Epidermal melanocyte (primary cell): ENCODE measurements at regions not wholly inside any gene's neighbourhood (a gene's known extent, or its start where the extent isn't known, plus 50 kb on each side); places are given as distances from the start of the nearest gene placed in this dataset.
A peak's percentile ranks its signal among the peaks of the same experiment; 100 is the strongest.
"Not testable (repeated sequence)": the region's sequence is repeated elsewhere in the genome, so short reads cannot be mapped to it uniquely, and the experiment has no call there.

Source experiments
- DNase-seq: peaks from one replicate; pipeline ENCODE4 v3.0.0; 2011; ENCODE audit warnings: low spot score; ENCODE audit not compliant: insufficient read length

DNA sequence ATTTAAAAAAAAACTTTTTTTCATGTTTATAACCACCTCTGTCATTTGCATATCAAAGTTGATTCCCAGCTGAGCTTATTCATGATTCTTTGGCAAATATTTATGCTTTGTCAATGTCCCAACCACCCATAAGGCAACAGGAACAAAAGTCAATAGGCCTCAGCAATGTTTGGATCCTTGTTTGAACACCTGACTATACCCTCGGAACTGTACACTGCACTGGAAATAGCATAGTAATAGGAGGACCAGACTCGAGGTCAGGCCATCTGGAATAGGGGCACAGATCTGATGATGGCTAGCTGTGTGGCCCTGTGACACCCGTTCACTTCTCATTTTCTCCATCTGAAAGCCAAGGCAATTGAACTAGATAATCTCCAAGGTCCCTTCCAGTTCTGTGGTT lies 301.7 kb upstream of the ATP11B start:
- DNase-seq: no peak

DNA sequence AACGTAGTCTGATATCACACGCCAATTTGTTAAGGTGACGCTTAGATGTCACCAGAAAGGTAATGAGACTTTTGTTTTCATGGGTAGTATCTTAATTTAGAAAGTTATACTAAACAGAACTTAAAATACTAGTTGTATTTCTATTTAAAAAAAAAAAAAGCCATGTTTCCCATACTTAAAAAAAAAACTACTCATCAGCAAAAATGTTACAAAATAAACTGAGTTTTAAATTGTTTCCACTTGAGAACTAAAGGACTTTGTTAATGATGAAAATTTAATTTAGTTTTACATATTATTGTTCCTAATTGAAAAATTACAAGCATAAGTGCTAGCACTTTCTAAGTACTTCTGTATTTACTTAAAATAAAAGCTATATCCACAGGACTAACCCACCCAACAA lies 300.8 kb upstream of the ATP11B start:
- no peak for DNase-seq

- no peak for DNase-seq
Observed at GRCh38 chr3:182500289-182500688, 293.0 kb upstream of the ATP11B start.

DNA sequence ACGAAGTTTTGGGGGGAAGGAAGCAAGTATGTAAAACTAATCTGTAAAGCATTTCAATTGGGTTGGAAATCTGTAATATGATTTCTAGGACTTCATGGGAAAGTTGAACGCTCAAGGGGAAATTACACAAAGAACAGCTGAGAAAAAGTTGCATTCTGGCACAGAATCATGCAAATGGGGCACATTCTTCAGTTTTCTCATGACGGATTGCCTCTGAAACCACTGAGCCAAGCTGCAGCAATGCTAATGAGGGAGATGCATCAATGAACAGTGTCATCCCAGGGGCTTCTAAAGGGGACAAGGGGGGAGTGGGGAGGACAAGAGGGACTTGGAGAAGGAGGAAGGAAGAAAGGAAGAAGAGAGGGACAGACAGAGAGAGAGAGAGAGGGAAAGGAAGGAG lies 291.4 kb upstream of the ATP11B start:
- DNase-seq: no peak

GRCh38 chr3:182503401-182503800 lies 289.9 kb upstream of the ATP11B start:
- DNase-seq: no peak

DNA sequence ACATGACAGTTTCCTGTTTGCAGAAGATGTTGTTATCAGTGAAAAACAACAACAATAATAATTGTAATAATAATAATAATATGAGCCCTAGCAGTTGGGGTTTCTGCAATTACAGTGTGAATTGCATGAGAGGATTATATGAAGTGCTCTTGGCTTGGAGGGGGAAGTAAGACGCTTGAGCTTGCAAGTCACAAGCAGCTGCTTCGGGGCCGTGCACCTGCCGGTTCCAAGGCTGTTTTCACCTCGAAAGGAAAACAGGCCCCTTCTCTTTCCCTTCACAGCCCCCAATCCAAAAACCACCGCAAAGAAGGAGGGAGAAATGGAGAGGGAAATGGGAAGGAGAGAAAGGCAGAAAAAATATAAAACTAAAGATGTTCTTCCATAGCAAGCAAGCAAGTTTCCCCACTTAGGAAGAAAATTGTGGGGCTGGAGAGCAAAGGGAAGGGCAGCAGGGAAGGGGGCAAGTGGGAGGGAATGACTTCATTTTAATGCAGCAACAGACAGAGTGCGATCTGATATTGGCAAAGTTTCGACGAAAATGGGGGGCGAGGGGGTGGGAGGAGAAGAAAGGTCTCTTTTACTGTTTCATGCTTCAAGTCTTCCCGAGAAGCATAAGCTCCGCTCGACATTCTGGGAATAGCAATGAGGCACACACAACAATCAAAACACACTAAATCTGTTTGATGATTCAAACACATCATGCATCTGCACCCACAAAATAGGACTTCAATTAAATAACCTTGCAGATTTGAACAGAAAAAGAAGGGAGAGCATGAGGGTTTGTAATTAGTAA lies 284.2 kb upstream of the ATP11B start:
- DNase-seq: no peak

- DNase-seq: no peak
Observed at GRCh38 chr3:182509844-182510460, 283.4 kb upstream of the ATP11B start.

DNA sequence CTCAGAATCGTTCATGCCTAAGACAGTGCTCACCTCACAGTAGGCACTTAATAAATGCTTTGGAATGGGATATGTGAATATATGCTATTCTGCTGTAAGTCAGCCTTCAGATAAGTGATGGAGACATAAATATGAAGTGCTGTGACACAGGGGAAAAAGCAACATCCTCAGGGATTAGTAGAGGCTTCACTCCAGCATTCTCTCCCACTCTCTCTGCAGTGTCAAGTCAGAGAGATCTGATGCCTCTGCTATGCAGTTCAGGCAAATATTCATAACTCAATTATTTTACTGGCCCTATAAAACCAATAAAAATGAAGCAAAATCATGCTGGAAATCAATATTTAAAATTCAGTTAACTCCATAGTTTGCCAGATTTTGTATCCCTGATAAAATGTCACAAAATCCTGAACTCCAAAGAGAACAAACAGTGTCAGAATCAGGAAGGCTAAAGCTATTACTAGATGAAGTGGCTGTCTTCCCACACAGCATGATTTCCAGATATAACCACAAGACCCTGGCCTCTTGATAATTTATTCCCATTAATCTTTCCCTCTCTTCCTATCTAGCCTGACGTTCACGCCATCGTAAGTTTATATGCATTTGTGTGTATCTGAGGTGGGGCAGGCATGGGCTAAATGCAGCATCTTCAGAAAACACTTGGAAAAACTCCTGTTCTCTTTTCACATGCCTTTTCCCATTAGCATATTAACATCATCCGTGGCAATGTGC lies 278.9 kb upstream of the ATP11B start:
- DNase-seq: no peak

- DNase-seq: no peak
Observed at GRCh38 chr3:182516597-182517336, 276.5 kb upstream of the ATP11B start.

GRCh38 chr3:182519569-182519968 lies 273.7 kb upstream of the ATP11B start:
- no peak for DNase-seq

DNA sequence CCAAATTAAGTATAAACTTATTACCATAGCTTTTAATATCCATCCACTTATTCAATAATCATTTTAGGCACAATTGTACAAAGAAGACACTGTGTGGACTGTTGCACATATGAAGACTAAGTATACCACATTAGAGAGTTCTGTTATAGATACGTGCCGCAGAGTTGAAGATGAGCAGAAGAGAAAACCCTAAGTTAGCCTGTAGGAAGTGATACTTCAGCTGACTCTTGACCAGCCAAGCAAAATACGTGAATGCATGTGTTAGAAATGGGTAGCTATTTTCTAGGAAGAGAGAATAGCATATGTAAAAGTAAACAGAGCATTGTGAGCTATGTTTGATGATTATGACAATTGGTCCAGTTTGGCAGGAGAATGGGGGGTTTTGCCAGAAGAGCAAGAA lies 272.0 kb upstream of the ATP11B start:
- DNase-seq: no peak

DNA sequence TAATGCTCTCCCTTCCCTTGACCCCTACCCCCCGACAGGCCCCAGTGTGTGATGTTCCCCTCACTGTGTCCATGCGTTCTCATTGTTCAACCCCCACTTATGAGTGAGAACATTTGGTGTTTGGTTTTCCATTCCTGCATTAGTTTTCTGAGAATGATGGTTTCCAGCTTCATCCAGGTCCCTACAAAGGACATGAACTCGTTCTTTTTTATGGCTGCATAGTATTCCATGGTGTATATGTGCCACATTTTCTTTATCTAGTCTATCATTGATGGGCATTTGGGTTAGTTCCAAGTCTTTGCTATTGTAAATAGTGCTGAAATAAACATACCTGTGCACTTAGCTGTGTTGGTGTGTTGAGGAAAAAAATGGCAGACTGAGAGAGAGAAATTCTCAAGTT lies 269.9 kb upstream of the ATP11B start:
- not testable (repeated sequence) for DNase-seq

DNA sequence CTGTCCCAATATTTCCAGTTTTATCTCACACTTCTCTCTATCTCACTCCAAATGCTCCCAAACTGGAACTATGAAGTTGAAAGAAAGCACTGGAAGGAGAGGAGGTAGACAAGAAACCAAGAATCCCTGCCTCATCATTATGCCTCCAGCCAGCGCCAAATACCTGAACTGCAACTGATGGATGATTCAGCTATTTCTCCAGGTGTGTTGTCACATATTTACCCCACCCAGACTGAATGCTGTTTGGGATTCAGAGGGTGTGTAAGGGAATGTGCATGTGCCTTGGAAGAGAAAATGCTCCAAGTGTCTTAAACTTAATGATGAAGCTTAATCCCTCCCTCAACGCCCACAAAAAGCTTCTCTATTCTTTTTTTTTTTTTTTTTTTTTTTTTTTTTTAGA lies 269.5 kb upstream of the ATP11B start:
- no peak for DNase-seq

DNA sequence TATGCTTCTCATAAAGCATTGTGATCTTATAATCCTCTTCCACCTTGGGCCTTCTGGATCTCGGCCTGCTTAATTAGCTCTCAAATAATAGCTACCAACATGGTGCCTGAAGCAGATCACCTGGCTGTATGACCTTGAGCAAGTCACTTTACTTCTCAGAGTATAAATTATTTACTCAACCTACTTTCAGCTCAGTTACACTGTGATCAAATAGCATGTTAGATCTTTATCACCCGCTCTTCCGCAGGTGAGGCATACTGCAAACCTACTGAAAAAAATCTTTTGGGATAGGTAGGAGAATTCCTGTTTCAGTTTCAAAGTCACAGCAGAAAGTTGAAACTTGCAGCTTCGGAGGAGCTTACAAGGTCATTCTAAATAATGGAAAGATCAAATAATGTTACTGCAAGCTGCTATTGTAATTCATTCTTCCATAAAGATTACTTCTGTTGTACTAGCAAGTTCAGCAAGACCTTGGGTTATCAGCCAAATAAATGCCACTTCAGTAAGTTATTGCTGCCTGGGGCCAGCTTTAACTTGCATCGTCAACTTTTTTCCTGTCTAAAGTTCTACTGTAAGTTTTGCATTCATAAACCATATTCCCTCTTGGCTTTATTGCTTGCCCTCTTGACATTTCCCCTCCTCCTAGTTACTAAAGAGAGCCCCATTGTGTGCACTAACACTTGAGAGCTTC lies 268.4 kb upstream of the ATP11B start:
- DNase-seq: peak; percentile 65

GRCh38 chr3:182525766-182526374 lies 267.4 kb upstream of the ATP11B start:
- DNase-seq: no peak

GRCh38 chr3:182527745-182528144 lies 265.6 kb upstream of the ATP11B start:
- DNase-seq: no peak

DNA sequence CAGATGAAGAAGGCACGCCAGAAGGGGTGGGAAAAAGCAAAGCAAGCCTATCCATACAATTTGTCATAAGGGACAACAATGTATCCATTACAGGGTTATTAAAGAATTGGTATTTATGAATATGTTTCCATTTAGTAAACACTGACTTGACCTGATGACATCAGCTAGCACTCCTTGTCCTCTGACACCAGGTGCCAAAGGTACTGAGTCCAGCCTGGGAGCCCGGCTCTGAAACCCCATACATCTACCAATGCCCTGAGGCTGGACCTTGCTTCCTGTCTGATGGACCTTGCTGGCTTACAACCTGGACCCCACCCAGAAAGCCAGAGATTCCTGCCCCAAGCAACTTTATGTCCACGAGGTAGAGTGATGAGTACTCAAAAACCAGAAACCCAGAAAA lies 263.0 kb upstream of the ATP11B start:
- no peak for DNase-seq

GRCh38 chr3:182533394-182533793 lies 259.9 kb upstream of the ATP11B start:
- no peak for DNase-seq

DNA sequence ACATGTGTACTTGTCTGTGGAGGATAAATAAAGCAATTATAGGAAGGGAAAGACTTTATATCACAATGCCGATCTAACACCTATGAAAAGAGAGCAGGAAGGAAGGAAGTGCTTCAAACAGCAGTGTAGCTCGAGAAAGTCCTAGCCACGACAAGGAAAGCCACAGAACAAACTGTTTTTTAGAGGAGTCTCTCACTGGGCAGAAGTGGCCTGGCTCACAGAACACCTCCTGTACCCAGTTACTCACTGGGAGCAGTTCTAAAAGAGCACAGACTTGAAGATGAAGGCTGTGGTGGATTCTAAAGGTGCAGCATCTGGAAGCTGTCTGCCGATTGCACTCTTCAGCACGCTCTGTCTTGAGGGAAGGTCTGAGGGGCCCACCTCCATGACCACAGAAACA lies 248.8 kb upstream of the ATP11B start:
- DNase-seq: no peak

DNA sequence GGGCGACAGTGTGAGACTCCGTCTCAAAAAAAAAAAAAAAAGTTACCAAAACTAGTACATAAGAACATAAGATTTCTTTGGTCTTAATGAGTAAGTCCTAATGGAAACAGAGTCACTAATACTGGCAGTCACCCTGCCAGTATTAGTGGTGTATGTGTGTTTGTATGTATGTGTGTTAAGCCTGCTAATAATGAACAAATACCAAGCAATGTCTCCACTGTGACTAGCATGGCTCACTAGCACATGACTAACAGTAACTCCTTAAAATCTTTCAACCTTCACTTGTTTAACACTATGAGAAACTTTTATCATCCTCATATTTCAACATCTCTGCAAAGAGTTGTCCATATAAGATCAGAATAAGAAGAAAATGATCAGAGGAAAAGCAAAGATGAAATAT lies 231.0 kb upstream of the ATP11B start:
- no peak for DNase-seq
